ENCODE measurements at regions not wholly inside any gene's neighbourhood (a gene's known extent, or its start where the extent isn't known, plus 50 kb on each side); places are given as distances from the start of the nearest gene placed in this dataset.

- no peak for TF ChIP-seq ZNF395 (CRISPR knock-in tag; IDR thresholded peaks at IDR 0.05)
Observed at GRCh38 chrX:95058815-95059214, 1384.8 kb downstream of the FAM133A start (continued).

- H3K27ac ChIP-seq (ENCODE audit: extremely low read depth, low read depth, low read length): no peak overlapping the region
- POLR2A ChIA-PET: no interaction called here
- H3K4me2 ChIP-seq (ENCODE audit: insufficient read depth, low read length): no peak overlapping the region
- no peaks in the 10 kb centered on the region for H3K36me3 ChIP-seq (ENCODE audit: control insufficient read depth, insufficient read depth, low read length)
- TF ChIP-seq ID3 (CRISPR knock-in tag; IDR thresholded peaks at IDR 0.05) (no peak), ID3 (tag; IDR thresholded peaks at IDR 0.05) (no peak)
- FAIRE-seq (no peak), ATAC-seq (no peak), DNase-seq (ENCODE audit: extremely low read depth in 1 of 4, low spot score in 3 of 4) (no peak)
- no peaks in the 10 kb centered on the region for H3K9me3 ChIP-seq (replicated peaks; ENCODE audit: control insufficient read depth, insufficient read depth, low read depth, low read length)
- intact Hi-C loops (cut with micrococcal nuclease) (no loop called here), in situ Hi-C loops (cut with MboI) (no loop called here)
- no peaks in the 10 kb centered on the region for H3K9me1 ChIP-seq (ENCODE audit: control insufficient read depth, insufficient read depth, low read length)
- no peak overlapping the region for H3K4me3 ChIP-seq
- 0% methylated on average over 2 of the region's 2 CpGs for WGBS (ENCODE audit: insufficient coverage, low coverage, missing lambda C conversion rate)
- no peaks in the 10 kb centered on the region for H4K20me1 ChIP-seq (replicated peaks; ENCODE audit: control insufficient read depth, insufficient read depth, low read length)
- no peak overlapping the region for H2AFZ ChIP-seq (ENCODE audit: low read depth, low read length)
- no TSS peak for BruUV-seq (replicated peaks)
- H3K79me2 ChIP-seq (ENCODE audit: control insufficient read depth, insufficient read depth, low read length): no peaks in the 10 kb centered on the region
- no peak overlapping the region for H3K9ac ChIP-seq (ENCODE audit: insufficient read depth in 1 of 2, low read depth in 2 of 2, low read length in 2 of 2)
- H3K4me1 ChIP-seq (replicated peaks in 1 of 2; ENCODE audit: control insufficient read depth in 2 of 2, insufficient read depth in 2 of 2, low read length in 2 of 2): no peaks in the 10 kb centered on the region
- CTCF ChIA-PET (ENCODE audit: low intra/inter-chr PET ratio): no interaction called here
- H3K27me3 ChIP-seq (ENCODE audit: control insufficient read depth in 2 of 2, insufficient read depth in 2 of 2, low read length in 2 of 2): no peaks in the 10 kb centered on the region
Observed at GRCh38 chrX:95059909-95060308, 1385.9 kb downstream of the FAM133A start.

- no peak overlapping the region for H2AFZ ChIP-seq (ENCODE audit: low read depth, low read length)
- TF ChIP-seq ZNF584 (CRISPR knock-in tag; IDR thresholded peaks at IDR 0.05; ENCODE audit: low read depth) (no peak), ARHGAP35 (IDR thresholded peaks at IDR 0.05; ENCODE audit: partially characterized antibody) (no peak), CLOCK (CRISPR knock-in tag; IDR thresholded peaks at IDR 0.05; ENCODE audit: borderline replicate concordance) (no peak), ZNF133 (CRISPR knock-in tag; IDR thresholded peaks at IDR 0.05) (no peak), IRF1 (CRISPR knock-in tag; IDR thresholded peaks at IDR 0.05; ENCODE audit: borderline replicate concordance) (no peak), SIN3A (IDR thresholded peaks at IDR 0.05; ENCODE audit: borderline replicate concordance in 2 of 2, control insufficient read depth in 1 of 2, low read depth in 2 of 2, low read length in 2 of 2) (no peak), TAL1 (IDR thresholded peaks at IDR 0.05) (no peak)
Observed at GRCh38 chrX:95063554-95063953, 1389.5 kb downstream of the FAM133A start.

More at GRCh38 chrX:95063554-95063953, 1389.5 kb downstream of the FAM133A start:
- ChIA-PET CTCF (ENCODE audit: low intra/inter-chr PET ratio) (no interaction called here), POLR2A (no interaction called here)
- H3K79me2 ChIP-seq (ENCODE audit: control insufficient read depth, insufficient read depth, low read length): no peaks in the 10 kb centered on the region
- ATAC-seq: no peak
- no peaks in the 10 kb centered on the region for H3K9me1 ChIP-seq (ENCODE audit: control insufficient read depth, insufficient read depth, low read length)
- no peaks in the 10 kb centered on the region for H3K27me3 ChIP-seq (ENCODE audit: control insufficient read depth in 2 of 2, insufficient read depth in 2 of 2, low read length in 2 of 2)
- no peak overlapping the region for H3K27ac ChIP-seq (ENCODE audit: extremely low read depth, low read depth, low read length)
- no TSS peak for BruUV-seq (replicated peaks)
- H3K4me1 ChIP-seq (replicated peaks in 1 of 2; ENCODE audit: control insufficient read depth in 2 of 2, insufficient read depth in 2 of 2, low read length in 2 of 2): no peaks in the 10 kb centered on the region
- no peaks in the 10 kb centered on the region for H3K9me3 ChIP-seq (replicated peaks; ENCODE audit: control insufficient read depth, insufficient read depth, low read depth, low read length)
- in situ Hi-C loops (cut with MboI): no loop called here
- H3K9ac ChIP-seq (ENCODE audit: insufficient read depth in 1 of 2, low read depth in 2 of 2, low read length in 2 of 2): no peak overlapping the region
- intact Hi-C loops (cut with micrococcal nuclease): no loop called here
- H3K4me3 ChIP-seq: no peak overlapping the region
- FAIRE-seq: no peak
- no peak overlapping the region for H3K4me2 ChIP-seq (ENCODE audit: insufficient read depth, low read length)
- H4K20me1 ChIP-seq (replicated peaks; ENCODE audit: control insufficient read depth, insufficient read depth, low read length): no peaks in the 10 kb centered on the region
- H3K36me3 ChIP-seq (ENCODE audit: control insufficient read depth, insufficient read depth, low read length): no peaks in the 10 kb centered on the region
- DNase-seq (ENCODE audit: extremely low read depth in 1 of 4, low spot score in 3 of 4): no peak
